ENCODE measurements at regions not wholly inside any gene's neighbourhood (a gene's known extent, or its start where the extent isn't known, plus 50 kb on each side); places are given as distances from the start of the nearest gene placed in this dataset.
"Not testable (repeated sequence)": the region's sequence is repeated elsewhere in the genome, so short reads cannot be mapped to it uniquely, and the experiment has no call there.

DNA sequence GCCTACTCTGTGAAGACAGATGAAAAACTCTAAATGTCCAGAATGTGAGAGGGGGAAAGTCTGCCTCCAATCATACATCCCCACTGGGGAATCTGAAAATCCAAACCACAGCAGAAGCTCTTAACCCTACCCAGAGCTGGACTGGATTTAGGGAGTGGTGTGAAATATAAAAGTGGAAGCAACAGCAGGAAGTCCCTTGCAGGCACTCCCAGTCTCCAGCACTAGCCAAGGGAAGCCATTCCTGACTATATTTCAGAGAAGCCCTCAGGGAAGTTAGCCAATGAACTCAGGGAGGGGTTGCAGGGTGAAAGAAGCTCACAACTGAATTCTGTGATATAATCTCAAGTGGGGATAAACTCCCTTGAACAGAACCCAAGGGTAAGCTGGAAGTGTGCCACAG is 51.5 kb downstream of the CRPPA start:
- TF ChIP-seq GATA1 (IDR thresholded peaks at IDR 0.05; ENCODE audit: low read depth, low read length) (no peak), POLR2A (IDR thresholded peaks at IDR 0.05; ENCODE audit: low read length) (no peak)
- DNase-seq: no peak

DNA sequence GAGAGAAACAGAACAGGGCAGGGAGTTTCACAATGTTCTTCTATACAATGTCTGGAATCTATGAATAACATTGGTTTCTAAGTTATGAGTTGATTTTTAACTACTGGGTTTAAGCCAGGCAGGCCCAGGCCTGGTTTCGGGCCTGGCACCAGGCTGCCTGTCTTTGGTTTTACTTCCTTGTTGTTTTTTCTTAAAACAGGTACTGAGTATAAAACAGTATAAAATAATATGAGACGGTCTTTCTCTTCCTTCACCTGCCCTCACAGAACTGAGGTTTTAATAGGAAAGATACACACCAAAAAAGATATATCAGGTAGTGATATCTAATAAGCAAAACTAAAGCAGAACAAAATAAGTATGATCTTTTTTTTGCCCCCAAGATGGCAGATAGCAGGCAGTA is 52.0 kb downstream of the CRPPA start:
- not testable (repeated sequence) for DNase-seq

DNA sequence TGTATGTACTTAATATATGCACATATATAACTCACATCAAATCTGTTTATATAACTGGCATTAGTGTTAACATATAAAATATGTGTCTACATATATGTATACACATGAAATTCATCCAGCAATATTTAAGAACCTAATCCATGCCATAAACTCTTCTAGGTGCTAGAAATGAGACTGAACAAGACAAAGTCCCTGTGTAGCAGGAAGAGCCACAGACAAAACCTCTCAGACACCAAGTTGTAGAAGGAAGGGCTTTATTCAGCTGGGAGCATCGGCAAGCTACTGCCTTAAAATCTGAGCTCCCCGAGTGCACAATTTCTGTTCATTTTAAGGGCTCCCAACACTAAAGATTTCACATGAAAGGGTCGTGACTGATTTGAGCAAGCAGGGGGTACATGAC is 52.5 kb downstream of the CRPPA start:
- no peak for TF ChIP-seq POLR2A (IDR thresholded peaks at IDR 0.05; ENCODE audit: low read length)
- no peak for TF ChIP-seq GATA1 (IDR thresholded peaks at IDR 0.05; ENCODE audit: low read depth, low read length)

DNA sequence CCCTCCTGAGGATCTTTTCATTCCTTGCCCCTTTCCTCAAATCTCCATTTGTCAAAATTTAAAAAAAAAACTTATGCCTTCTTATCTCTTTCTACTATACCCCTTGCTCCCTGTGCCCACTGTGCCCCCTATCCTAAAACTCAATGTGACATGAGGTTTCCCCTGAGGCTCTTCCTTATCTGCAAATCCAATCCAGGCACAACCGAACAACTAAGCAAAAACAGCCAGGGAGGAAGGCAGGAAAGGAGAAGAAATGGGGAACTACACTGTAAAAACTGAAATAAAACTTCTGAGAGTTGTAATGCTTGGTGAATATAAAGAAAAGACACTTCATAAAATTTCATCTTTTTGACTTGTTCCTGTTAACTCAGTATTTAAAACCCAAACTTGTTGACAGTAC is 54.2 kb downstream of the CRPPA start:
- no peak for DNase-seq
- no peak for TF ChIP-seq POLR2A (IDR thresholded peaks at IDR 0.05; ENCODE audit: low read length)
- no peak for TF ChIP-seq GATA1 (IDR thresholded peaks at IDR 0.05; ENCODE audit: low read depth, low read length)

More for the DNA sequence above, 52.5 kb downstream of the CRPPA start:
- no peak for DNase-seq

DNA sequence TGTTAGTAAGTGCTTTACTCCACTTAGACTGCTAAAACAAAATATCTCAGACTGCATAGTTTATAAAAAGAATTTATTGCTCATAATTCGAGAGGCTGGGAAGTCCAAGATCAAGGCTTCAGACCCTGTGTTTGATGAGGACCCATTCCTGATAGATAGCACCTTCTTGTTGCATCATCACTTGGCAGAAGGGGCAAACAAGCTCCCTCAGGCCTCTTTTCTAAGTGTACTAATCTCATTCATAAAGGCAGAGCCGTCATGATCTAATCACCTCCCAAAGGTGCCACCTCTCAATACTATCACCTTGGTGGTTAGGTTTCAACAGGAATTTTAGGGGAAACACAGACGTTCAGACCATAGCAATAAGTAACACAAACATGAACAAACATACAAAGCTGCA is 55.4 kb downstream of the CRPPA start:
- DNase-seq: no peak
- TF ChIP-seq GATA1 (IDR thresholded peaks at IDR 0.05; ENCODE audit: low read depth, low read length): no peak
- TF ChIP-seq POLR2A (IDR thresholded peaks at IDR 0.05; ENCODE audit: low read length): no peak

DNA sequence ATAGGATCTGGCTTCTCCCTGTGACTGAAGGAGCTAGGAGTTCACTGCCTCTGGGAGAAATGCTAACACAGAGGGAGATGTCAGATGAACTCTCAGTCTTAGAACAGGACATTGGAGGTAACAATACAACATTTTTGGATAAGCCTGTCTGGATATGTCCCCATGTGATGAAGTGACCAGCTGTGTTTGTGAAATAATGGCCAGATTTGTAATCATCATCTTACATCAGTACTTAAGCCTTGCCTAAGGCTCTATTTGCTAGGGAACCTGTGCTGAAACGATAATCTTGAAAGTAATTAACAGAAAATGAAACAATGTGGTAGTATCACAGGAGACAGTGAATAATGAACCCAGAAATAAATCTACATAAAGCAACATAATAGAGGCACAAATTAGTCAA is 56.2 kb downstream of the CRPPA start:
- TF ChIP-seq POLR2A (IDR thresholded peaks at IDR 0.05; ENCODE audit: low read length) (no peak), GATA1 (IDR thresholded peaks at IDR 0.05; ENCODE audit: low read depth, low read length) (no peak)
- no peak for DNase-seq

DNA sequence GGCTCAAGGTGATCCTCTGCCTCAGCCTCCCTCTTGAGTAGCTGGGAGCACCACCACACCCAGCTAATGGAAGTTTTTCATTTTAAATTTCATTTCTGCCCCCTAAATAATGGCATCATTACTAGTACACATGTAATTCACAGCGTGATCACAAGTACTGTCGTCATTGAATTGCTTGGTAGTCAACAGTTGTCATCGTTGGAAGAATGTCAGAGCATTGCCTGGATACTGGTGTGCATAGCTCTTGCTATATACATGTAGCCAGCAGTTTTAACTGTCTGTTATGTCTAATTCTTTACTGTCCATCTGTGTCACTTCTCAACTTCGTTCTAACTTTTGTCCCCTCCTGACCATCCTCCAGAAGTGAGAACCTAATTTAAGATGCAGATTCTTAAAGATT is 62.1 kb downstream of the CRPPA start:
- TF ChIP-seq POLR2A (IDR thresholded peaks at IDR 0.05; ENCODE audit: low read length) (no peak), GATA1 (IDR thresholded peaks at IDR 0.05; ENCODE audit: low read depth, low read length) (no peak)
- DNase-seq: no peak

DNA sequence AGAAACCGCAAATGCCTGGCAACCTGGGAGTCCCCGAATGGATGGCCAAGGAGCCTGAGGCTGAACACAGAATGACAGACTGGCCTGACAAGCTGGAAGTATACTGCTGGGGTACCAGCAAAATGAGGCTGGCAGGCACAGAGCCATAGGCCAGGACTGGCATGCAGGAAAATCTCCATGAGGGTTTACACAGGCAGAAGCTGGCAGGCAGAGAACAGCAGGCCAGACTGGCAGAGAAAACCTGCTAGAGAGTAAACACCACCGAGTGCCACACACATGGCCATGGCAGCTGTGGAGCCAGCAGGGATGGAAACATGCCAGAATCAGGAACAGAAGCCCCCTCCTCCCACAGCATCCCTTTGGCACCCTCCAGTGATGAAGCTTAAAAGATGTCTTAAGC is 63.4 kb downstream of the CRPPA start:
- DNase-seq: no peak
- TF ChIP-seq GATA1 (IDR thresholded peaks at IDR 0.05; ENCODE audit: low read depth, low read length) (no peak), POLR2A (IDR thresholded peaks at IDR 0.05; ENCODE audit: low read length) (no peak)

DNA sequence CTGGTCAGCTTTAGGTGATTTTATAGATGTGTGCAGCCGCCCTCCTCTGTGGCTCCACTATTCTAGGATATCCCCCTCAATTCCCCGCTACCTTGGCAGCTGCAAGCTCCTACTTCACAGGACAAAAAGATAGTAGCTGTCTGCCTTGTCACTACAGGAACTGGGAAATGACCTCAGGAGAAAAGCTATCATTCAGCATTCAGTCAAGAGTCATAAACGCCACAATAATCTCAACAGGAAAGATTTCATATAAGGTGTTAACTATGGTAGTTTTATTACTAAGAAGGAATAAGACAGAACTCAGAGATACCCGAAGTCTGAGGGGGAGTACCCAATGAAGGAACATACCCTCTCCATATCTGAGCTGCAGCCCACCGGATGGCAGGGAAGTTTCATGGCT is 63.9 kb downstream of the CRPPA start:
- no peak for DNase-seq
- TF ChIP-seq POLR2A (IDR thresholded peaks at IDR 0.05; ENCODE audit: low read length) (no peak), GATA1 (IDR thresholded peaks at IDR 0.05; ENCODE audit: low read depth, low read length) (no peak)

DNA sequence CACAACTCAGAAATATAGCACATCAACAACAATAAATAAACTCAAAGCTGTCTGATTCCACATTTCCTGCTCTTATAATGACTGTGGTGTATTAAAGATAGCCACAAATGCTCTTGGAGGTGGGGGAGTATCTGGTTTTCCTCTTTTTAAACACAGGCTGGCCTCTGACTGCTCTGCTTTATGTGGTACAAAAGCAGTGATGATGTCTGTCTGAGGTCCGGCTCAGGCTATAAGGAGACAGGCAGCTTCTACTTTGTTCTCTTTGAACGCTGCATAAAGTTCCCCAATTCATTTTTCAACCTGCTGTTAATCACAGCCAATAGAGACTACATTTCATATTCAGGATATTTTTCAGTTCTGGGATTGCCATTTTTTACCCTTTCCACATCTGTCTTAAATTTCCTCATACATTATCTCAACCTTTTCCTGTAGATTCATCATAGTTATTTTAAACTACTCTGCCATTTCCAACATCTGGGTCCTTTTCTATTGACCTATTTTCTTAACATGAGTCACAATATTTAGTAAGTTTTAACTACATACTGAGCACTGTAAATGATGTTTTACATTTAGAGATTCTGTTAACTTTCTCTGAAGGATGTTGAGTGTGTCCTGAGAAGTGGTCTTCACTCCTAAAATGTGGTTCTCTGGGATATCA is 64.9 kb downstream of the CRPPA start:
- DNase-seq: no peak
- TF ChIP-seq GATA1 (IDR thresholded peaks at IDR 0.05; ENCODE audit: low read depth, low read length) (no peak), POLR2A (IDR thresholded peaks at IDR 0.05; ENCODE audit: low read length) (no peak)

DNA sequence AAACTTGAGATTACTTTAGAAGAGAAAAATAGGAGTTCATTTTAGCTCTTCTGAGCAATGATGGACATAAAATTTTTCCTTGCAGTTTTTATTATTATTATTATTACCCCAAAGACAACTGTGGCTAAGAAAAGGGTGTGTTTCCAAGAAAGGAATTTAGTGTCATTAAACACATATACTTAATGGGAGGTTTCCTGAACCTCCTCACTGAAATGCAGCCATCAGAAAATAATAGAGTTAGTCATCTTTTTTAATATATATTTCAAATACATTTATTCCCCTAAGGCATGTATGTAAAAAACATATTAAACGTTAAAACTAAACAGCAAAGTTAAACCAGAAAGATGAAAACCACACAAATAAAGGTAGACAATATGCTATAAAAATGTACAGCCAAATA is 66.8 kb downstream of the CRPPA start:
- TF ChIP-seq GATA1 (IDR thresholded peaks at IDR 0.05; ENCODE audit: low read depth, low read length): no peak

DNA sequence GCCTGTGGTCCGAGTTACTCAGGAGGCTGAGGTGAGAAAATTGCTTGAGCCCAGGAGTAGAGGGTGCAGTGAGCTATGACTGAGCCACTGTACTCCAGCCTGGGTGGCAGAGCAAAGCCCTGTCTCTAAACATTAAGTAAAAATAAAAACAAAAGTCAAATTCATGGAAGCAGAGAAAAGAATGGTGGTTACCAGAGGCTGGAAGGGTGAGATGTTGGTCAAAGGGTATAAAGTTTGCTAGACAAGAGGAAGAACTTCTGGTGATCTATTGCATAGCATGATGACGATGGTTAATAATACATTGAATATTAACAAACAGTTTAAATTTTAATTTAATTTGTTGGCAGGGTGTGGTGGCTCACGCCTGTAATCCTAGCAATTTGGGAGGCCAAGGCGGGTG is 68.1 kb downstream of the CRPPA start:
- DNase-seq: no peak
- TF ChIP-seq GATA1 (IDR thresholded peaks at IDR 0.05; ENCODE audit: low read depth, low read length) (no peak), POLR2A (IDR thresholded peaks at IDR 0.05; ENCODE audit: low read length) (no peak)

More for the DNA sequence above, 66.8 kb downstream of the CRPPA start:
- no peak for DNase-seq

DNA sequence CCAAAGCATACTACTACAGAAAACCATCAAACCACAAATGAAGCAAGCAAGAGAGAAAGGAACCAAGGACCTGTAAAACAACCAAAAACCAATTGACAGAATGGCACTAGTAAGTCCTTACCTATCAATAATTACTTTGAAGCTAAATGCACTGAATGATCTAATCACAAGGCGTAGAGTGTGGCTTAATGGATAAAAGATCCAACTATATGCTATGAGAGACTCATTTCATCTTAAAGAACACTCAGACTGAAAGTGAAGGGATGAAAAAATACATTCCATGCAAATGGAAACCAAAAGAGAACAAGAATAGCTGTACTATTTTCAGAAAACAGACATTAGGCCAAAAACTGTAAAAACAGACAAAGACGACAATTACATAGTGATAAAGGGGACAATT is 70.7 kb downstream of the CRPPA start:
- TF ChIP-seq GATA1 (IDR thresholded peaks at IDR 0.05; ENCODE audit: low read depth, low read length): no peak
- no peak for TF ChIP-seq POLR2A (IDR thresholded peaks at IDR 0.05; ENCODE audit: low read length)
- DNase-seq: no peak

DNA sequence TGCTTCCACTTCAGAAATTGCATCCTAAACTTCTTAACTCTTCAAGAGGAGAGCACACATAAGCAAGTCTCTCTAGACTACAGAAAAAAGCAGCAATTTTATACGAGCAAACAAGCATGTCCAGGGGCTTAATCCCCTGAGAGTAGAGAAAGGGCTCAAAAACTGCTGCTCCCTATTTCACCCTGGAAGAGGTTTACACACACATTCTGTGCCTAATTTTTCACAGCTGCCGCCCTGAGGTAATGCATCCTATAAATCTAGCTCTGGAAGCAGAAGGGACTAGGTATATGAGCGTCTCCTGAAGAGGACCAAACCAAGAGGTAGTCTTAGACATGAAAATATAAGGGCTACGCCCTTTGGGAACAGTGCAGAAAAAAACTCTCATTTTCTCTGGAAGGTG is 73.1 kb downstream of the CRPPA start:
- no peak for DNase-seq

DNA sequence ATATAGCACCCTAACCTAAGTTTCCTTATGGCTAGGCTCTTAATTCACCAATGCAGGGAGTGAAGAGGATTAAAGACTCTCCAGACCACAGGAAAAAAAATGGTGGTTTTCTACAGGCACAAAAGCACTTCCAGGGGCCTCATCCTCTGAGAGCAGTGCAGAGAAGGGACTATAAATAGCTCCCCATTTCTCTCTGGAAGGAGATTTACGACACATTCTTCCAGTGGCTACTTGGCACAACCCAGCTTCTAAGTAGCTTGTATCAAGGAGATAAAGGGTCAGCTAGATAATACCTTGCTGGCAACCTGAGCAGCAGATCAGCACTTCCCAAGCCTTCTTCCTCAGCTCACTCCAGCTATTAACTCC is 73.5 kb downstream of the CRPPA start:
- TF ChIP-seq POLR2A (IDR thresholded peaks at IDR 0.05; ENCODE audit: low read length): no peak
- TF ChIP-seq GATA1 (IDR thresholded peaks at IDR 0.05; ENCODE audit: low read depth, low read length): no peak
- no peak for DNase-seq

More for the DNA sequence above, 73.1 kb downstream of the CRPPA start:
- TF ChIP-seq POLR2A (IDR thresholded peaks at IDR 0.05; ENCODE audit: low read length): no peak
- TF ChIP-seq GATA1 (IDR thresholded peaks at IDR 0.05; ENCODE audit: low read depth, low read length): no peak
